Trophoblast cell (in vitro differentiated cells and primary cell): ENCODE measurements at regions not wholly inside any gene's neighbourhood (a gene's known extent, or its start where the extent isn't known, plus 50 kb on each side); places are given as distances from the start of the nearest gene placed in this dataset.

ENCODE experiments used
- DNase-seq, 2 donors: peaks; one replicate each; pipeline ENCODE4 v3.0.0-alpha.2; 2016
- H2AFZ ChIP-seq: 2 replicates; pipeline ENCODE4 v1.6.1; 2013; ENCODE audit warnings: low read length, moderate library complexity, mild to moderate bottlenecking; ENCODE audit not compliant: insufficient read depth, poor library complexity
- H2AK5ac ChIP-seq: 2 replicates; pipeline ENCODE4 v1.6.1; 2013; ENCODE audit warnings: mild to moderate bottlenecking, low read length
- H2BK120ac ChIP-seq: 2 replicates; pipeline ENCODE4 v1.6.1; 2013; ENCODE audit warnings: low read length, mild to moderate bottlenecking, moderate library complexity; ENCODE audit not compliant: insufficient read depth, poor library complexity
- H2BK12ac ChIP-seq: 2 replicates; pipeline ENCODE4 v1.6.1; 2013; ENCODE audit warnings: mild to moderate bottlenecking, low read length, moderate library complexity
- H2BK5ac ChIP-seq: 2 replicates; pipeline ENCODE4 v1.6.1; 2013; ENCODE audit warnings: low read length, low read depth, moderate library complexity, mild to moderate bottlenecking; ENCODE audit not compliant: poor library complexity
- H3K14ac ChIP-seq: 2 replicates; pipeline ENCODE4 v1.6.1; 2013; ENCODE audit warnings: mild to moderate bottlenecking, low read length
- H3K18ac ChIP-seq: 2 replicates; pipeline ENCODE4 v1.6.1; 2013; ENCODE audit warnings: mild to moderate bottlenecking, low read length
- H3K23ac ChIP-seq: 2 replicates; pipeline ENCODE4 v1.6.1; 2013; ENCODE audit warnings: low read length
- H3K27ac ChIP-seq: 2 replicates; pipeline ENCODE4 v1.5.1; 2013; ENCODE audit warnings: low read depth, mild to moderate bottlenecking, inconsistent platforms, low read length, moderate library complexity
- H3K27me3 ChIP-seq: 2 replicates; pipeline ENCODE4 v1.6.1; 2013; ENCODE audit warnings: inconsistent platforms, mild to moderate bottlenecking, low read length, moderate library complexity; ENCODE audit not compliant: insufficient read depth
- H3K36me3 ChIP-seq, 2 experiments: 1 replicate in 1 of 2; 2 replicates in 1 of 2; pipeline ENCODE4 v1.6.1; 2013; ENCODE audit warnings: low read length in 2 of 2, mild to moderate bottlenecking in 2 of 2, moderate library complexity in 1 of 2; ENCODE audit not compliant: insufficient read depth in 2 of 2, control insufficient read depth in 1 of 2
- H3K4ac ChIP-seq: 2 replicates; pipeline ENCODE4 v1.6.1; 2013; ENCODE audit warnings: low read depth, mild to moderate bottlenecking, low read length, moderate library complexity
- H3K4me1 ChIP-seq, 2 experiments: 1 replicate in 1 of 2; 2 replicates in 1 of 2; pipeline ENCODE4 v1.6.1; 2013; ENCODE audit warnings: low read length in 2 of 2, mild to moderate bottlenecking in 2 of 2, moderate library complexity in 1 of 2; ENCODE audit not compliant: insufficient read depth in 2 of 2, control insufficient read depth in 1 of 2
- H3K4me2 ChIP-seq: 2 replicates; pipeline ENCODE4 v1.6.1; 2013; ENCODE audit warnings: inconsistent platforms, mild to moderate bottlenecking, low read length, moderate library complexity
- H3K4me3 ChIP-seq: 2 replicates; pipeline ENCODE4 v1.5.1; 2013; ENCODE audit warnings: mild to moderate bottlenecking, low read depth, low read length, inconsistent platforms
- H3K79me1 ChIP-seq: one replicate; pipeline ENCODE4 v1.6.1; 2013; ENCODE audit warnings: low read length
- H3K79me2 ChIP-seq: 2 replicates; pipeline ENCODE4 v1.6.1; 2013; ENCODE audit warnings: low read length, mild to moderate bottlenecking; ENCODE audit not compliant: control insufficient read depth, insufficient read depth, poor library complexity
- H3K9ac ChIP-seq: 2 replicates; pipeline ENCODE4 v1.6.1; 2013; ENCODE audit warnings: mild to moderate bottlenecking, low read length
- H3K9me3 ChIP-seq: 2 replicates; pipeline ENCODE4 v1.6.1; 2013; ENCODE audit warnings: low read depth, mild to moderate bottlenecking, control low read depth, inconsistent platforms, low read length; ENCODE audit not compliant: insufficient read depth
- H4K12ac ChIP-seq: 2 replicates; pipeline ENCODE4 v1.6.1; 2013; ENCODE audit warnings: low read depth, mild to moderate bottlenecking, low read length, moderate library complexity
- H4K8ac ChIP-seq: 2 replicates; pipeline ENCODE4 v1.6.1; 2013; ENCODE audit warnings: low read depth, mild to moderate bottlenecking, low read length, moderate library complexity
- H4K91ac ChIP-seq: one replicate; pipeline ENCODE4 v1.6.1; 2013; ENCODE audit warnings: low read depth, mild to moderate bottlenecking, low read length, moderate library complexity
- WGBS: extraction: QIAGEN DNeasy Blood & Tissue Kit; methylation state at CpG from one replicate; pipeline ENCODE4 v1.1.7; 2013; ENCODE audit warnings: missing lambda C conversion rate; ENCODE audit not compliant: insufficient read length, insufficient coverage; ENCODE audit errors: extremely low coverage; 5-methylcytosine and 5-hydroxymethylcytosine counted together

- Histone ChIP-seq H3K4me2 (no peak overlapping the region), H3K9me3 (peaks cover 4% of the 10 kb centered on the region), H2AFZ (no peak overlapping the region), H2BK5ac (no peak overlapping the region), H2BK12ac (no peak overlapping the region), H3K18ac (no peak overlapping the region), H3K79me2 (no peaks in the 10 kb centered on the region), H4K8ac (no peak overlapping the region), H3K23ac (no peak overlapping the region), H3K9ac (no peak overlapping the region), H3K4me1 (peaks cover 0 to 3% of the 10 kb centered on the region in 2 experiments), H3K14ac (no peak overlapping the region), H2BK120ac (no peak overlapping the region), H4K91ac (no peak overlapping the region), H3K27me3 (no peaks in the 10 kb centered on the region), H3K79me1 (no peaks in the 10 kb centered on the region), H3K4ac (no peak overlapping the region), H3K4me3 (no peak overlapping the region), H4K12ac (no peak overlapping the region), H3K36me3 (no peaks in the 10 kb centered on the region), H2AK5ac (no peak overlapping the region), H3K27ac (no peak overlapping the region)
- no peak for DNase-seq
- no CpG with 5 or more reads among the region's 11 CpGs for WGBS
Observed at GRCh38 chr2:120822933-120823332, 87.3 kb downstream of the GLI2 start.

- Histone ChIP-seq H2BK12ac (no peak overlapping the region), H2BK5ac (no peak overlapping the region), H3K27me3 (no peaks in the 10 kb centered on the region), H3K9me3 (peaks cover 4% of the 10 kb centered on the region), H4K12ac (no peak overlapping the region), H3K36me3 (no peaks in the 10 kb centered on the region), H3K9ac (no peak overlapping the region), H4K91ac (no peak overlapping the region), H2AK5ac (no peak overlapping the region), H3K4me3 (no peak overlapping the region), H3K4me2 (no peak overlapping the region), H3K79me1 (no peaks in the 10 kb centered on the region), H3K79me2 (no peaks in the 10 kb centered on the region), H3K4me1 (peaks cover 0 to 3% of the 10 kb centered on the region in 2 experiments), H3K14ac (no peak overlapping the region), H3K4ac (no peak overlapping the region), H2AFZ (no peak overlapping the region), H2BK120ac (no peak overlapping the region), H3K18ac (no peak overlapping the region), H3K23ac (no peak overlapping the region), H4K8ac (no peak overlapping the region), H3K27ac (no peak overlapping the region)
- no peak for DNase-seq
- no CpG with 5 or more reads among the region's 10 CpGs for WGBS
Observed at GRCh38 chr2:120823551-120823950, 87.9 kb downstream of the GLI2 start.

DNA sequence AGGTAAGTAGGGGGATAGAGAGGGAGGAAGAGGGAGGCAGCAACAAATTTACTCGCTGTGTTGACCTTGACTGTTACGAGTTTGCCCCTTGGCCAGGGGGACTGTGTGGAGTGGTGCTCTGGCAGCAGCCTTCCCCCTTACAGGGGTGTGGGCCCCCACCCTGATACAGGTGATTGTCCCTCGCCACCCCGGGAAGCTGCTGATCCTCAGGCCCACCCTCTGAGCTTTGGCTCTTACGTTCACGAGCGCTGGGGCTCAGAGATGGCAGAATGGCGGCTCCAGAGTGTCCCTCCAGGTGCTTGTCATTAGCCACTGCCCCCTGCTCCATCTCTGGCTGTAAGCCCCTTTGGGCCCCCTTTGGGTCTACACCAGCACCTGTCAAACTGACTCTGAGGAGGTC lies 88.6 kb downstream of the GLI2 start:
- no peak overlapping the region for H2BK5ac ChIP-seq
- WGBS: no CpG with 5 or more reads among the region's 8 CpGs

DNA sequence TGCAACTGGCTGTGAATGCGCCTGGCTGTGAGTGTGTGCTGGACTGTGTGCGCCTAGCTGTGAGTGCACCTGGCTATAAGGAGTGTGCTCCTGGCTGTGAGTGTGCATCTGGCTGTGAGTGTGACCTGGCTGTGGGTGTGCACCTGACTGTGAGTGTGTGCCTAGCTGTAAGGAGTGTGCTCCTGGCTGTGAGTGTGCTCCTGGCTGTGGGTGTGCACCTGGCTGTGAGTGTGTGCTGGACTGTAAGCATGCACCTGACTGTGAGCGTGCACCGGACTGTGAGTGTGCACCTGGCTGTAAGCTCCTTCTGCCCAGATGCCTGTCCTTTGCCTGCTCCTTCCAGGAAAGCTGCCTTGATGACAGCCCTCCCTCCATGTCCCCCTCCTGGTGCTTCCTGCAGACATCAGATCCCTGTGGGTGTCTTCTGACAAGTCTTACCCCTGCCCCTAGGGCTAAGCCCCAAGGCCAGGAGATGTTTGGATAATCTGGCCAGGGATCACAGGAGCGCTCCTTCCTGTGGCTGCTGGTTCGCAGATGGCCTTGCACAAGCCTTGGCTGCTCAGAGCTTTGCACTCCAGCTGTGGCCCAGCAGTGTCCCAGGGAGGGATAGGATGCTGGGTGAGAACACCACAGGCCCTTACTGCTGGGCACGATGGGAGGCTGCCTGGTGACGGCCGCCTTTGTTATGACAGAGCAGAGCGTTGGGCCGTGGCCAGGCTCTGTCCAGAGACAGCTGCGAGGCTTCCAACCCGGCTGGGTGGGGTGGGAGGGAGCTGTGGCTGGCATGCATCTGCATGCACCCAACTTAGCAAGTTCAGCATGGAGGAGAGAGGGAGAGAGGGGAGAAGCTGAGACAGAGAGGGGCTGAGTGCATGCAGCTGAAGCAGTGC lies 89.9 kb downstream of the GLI2 start:
- no peak overlapping the region for H4K8ac ChIP-seq
- H3K9me3 ChIP-seq: peaks cover 4% of the 10 kb centered on the region
- peaks cover 0 to 3% of the 10 kb centered on the region in 2 experiments for H3K4me1 ChIP-seq

More for the DNA sequence above, 88.6 kb downstream of the GLI2 start:
- Histone ChIP-seq H4K12ac (no peak overlapping the region), H3K14ac (no peak overlapping the region), H3K9me3 (peaks cover 4% of the 10 kb centered on the region), H3K9ac (no peak overlapping the region), H2BK12ac (no peak overlapping the region), H3K23ac (no peak overlapping the region), H3K4me2 (no peak overlapping the region), H3K27me3 (no peaks in the 10 kb centered on the region), H3K4ac (no peak overlapping the region), H2BK120ac (no peak overlapping the region), H3K79me1 (no peaks in the 10 kb centered on the region), H2AK5ac (no peak overlapping the region), H3K4me3 (no peak overlapping the region), H3K18ac (no peak overlapping the region), H4K8ac (no peak overlapping the region), H3K27ac (no peak overlapping the region), H3K79me2 (no peaks in the 10 kb centered on the region), H2AFZ (no peak overlapping the region), H3K4me1 (peaks cover 0 to 3% of the 10 kb centered on the region in 2 experiments), H3K36me3 (peaks cover 0 to 2% of the 10 kb centered on the region in 2 experiments), H4K91ac (no peak overlapping the region)
- no peak for DNase-seq

More for the DNA sequence above, 89.9 kb downstream of the GLI2 start:
- H3K9ac ChIP-seq: no peak overlapping the region
- no peaks in the 10 kb centered on the region for H3K27me3 ChIP-seq
- H4K12ac ChIP-seq: no peak overlapping the region
- no peak overlapping the region for H2BK120ac ChIP-seq
- no peak overlapping the region for H3K14ac ChIP-seq
- H3K23ac ChIP-seq: no peak overlapping the region
- H2BK12ac ChIP-seq: no peak overlapping the region
- H4K91ac ChIP-seq: no peak overlapping the region
- no CpG with 5 or more reads among the region's 13 CpGs for WGBS
- no peak overlapping the region for H3K18ac ChIP-seq
- DNase-seq: peak; percentile 16 to 26
- H3K4ac ChIP-seq: no peak overlapping the region
- H3K36me3 ChIP-seq: peaks cover 0 to 2% of the 10 kb centered on the region in 2 experiments
- no peak overlapping the region for H2AFZ ChIP-seq
- H3K79me2 ChIP-seq: no peaks in the 10 kb centered on the region
- H3K4me2 ChIP-seq: no peak overlapping the region
- no peak overlapping the region for H3K4me3 ChIP-seq
- H3K27ac ChIP-seq: no peak overlapping the region
- no peak overlapping the region for H2BK5ac ChIP-seq
- no peak overlapping the region for H2AK5ac ChIP-seq
- no peaks in the 10 kb centered on the region for H3K79me1 ChIP-seq
